LNCaP clone FGC (cell line): ENCODE measurements at regions not wholly inside any gene's neighbourhood (a gene's known extent, or its start where the extent isn't known, plus 50 kb on each side); places are given as distances from the start of the nearest gene placed in this dataset.

Experiments used
- DNase-seq: peaks from one replicate; pipeline ENCODE4 v3.0.0-alpha.2; 2011; ENCODE audit warnings: low read depth
- H3K4me3 ChIP-seq: 2 replicates; pipeline ENCODE4 v1.5.1; 2011; ENCODE audit warnings: mild to moderate bottlenecking, low read depth, low read length, control low read depth
- TF ChIP-seq, protein P1 (sequence below): IDR thresholded peaks from 2 replicates; pipeline ENCODE4 v1.5.1; 2012; ENCODE audit warnings: mild to moderate bottlenecking; ENCODE audit not compliant: control insufficient read depth, insufficient read depth; ENCODE audit errors: extremely low read depth

- no peak for DNase-seq
- no peak overlapping the region for H3K4me3 ChIP-seq
- TF ChIP-seq, protein P1, sequence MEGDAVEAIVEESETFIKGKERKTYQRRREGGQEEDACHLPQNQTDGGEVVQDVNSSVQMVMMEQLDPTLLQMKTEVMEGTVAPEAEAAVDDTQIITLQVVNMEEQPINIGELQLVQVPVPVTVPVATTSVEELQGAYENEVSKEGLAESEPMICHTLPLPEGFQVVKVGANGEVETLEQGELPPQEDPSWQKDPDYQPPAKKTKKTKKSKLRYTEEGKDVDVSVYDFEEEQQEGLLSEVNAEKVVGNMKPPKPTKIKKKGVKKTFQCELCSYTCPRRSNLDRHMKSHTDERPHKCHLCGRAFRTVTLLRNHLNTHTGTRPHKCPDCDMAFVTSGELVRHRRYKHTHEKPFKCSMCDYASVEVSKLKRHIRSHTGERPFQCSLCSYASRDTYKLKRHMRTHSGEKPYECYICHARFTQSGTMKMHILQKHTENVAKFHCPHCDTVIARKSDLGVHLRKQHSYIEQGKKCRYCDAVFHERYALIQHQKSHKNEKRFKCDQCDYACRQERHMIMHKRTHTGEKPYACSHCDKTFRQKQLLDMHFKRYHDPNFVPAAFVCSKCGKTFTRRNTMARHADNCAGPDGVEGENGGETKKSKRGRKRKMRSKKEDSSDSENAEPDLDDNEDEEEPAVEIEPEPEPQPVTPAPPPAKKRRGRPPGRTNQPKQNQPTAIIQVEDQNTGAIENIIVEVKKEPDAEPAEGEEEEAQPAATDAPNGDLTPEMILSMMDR, result no peak
Measured at GRCh38 chr7:3168869-3169268, 125.2 kb upstream of the CARD11 start.

DNA sequence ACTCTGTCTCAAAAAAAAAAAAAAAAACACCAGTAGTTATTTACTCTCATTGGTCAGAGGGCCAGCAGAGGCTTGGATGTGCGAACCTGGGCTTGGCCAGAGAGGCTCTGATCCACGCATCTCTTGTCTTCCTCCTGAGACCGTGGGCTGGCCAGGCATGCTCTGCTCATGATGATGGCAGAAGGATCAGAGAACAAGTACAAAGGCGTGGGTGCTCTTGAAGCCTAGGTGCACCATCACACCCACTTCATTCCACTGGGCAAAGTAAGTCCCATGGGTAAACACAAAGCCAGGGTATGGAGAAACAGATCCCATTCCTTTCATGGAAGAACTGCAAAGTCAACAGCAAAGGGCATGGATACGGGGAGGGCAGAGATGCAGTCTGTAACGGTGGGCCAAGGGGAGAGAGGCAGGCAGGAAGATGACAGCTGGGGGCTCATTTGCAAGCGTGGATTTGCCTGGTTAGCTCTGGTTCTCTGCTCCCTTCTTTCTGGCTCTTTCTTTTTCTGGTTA, 128.2 kb upstream of the SDK1 start:
- TF ChIP-seq, protein P1, result no peak
- no peak overlapping the region for H3K4me3 ChIP-seq
- DNase-seq, result no peak

- peak overlapping the region; percentile 19; the same call in 1 of the 2 replicates for H3K4me3 ChIP-seq
- TF ChIP-seq, protein P1, result no peak
- no peak for DNase-seq
Measured at GRCh38 chr7:3174515-3175284, 126.4 kb upstream of the SDK1 start.

GRCh38 chr7:3175285-3175902, 125.7 kb upstream of the SDK1 start:
- TF ChIP-seq, protein P1, result no peak
- H3K4me3 ChIP-seq, result no peak overlapping the region
- DNase-seq, result no peak

DNA sequence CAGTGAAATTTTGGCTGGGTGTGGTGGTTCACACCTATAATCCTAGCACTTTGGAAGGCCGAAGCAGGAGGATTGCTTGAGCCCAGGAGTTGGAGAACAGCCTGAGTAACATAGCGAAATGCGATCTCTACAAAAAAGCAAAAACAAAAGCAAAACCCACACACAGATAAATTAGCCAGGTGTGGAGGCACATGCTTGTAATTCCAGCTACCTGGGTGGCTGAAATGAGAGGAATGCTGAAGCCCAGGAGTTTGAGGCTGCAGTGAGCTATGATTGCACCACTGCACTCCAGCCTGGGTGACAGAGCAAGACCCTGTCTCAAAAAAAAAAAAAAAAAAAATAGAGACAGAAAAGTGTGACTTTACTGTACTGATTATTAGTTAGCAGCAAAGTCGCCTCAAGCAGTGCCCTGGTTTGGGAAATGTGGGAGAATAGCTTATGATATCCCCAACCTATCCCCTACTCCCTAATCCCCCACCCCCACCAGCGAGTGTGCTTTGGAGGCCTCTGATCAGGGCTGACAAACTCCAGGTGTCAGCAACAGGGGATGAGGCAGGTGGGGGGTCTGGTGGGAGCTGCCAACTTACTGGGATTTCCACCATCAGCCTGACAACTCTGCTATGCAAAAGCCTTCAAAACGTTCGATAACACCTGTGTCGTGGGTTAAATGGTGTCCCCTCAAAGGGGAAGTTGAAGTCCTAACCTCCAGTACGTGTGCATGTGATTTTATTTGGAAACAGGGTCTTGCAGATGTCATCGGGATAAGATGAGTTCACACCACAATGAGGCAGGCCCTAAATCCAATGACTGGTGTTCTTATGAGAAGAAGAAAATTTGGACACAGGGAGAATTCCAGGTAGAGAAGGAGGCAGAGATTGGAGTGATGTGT, 124.7 kb upstream of the SDK1 start:
- no peak for DNase-seq
- TF ChIP-seq, protein P1, result no peak
- no peak overlapping the region for H3K4me3 ChIP-seq

DNA sequence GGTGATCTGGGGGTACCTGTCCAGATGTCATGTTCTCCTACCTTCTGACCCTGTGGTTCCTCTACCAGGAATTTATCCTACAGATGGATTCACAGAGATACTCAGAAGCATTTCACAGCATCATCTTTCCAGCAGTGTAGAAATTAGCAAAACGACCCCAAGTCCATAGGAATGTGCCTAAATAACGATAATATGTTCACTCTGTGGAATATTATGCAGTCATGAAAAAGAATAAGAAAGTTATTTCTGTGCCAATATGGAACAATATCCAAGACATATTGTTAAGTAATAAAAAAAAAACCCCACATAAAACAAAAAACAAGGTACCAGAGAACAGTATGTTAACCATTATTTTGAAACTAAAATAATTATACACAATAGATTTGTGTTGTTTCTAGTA, 123.8 kb upstream of the SDK1 start:
- DNase-seq, result no peak
- no peak overlapping the region for H3K4me3 ChIP-seq
- TF ChIP-seq, protein P1, result no peak
